ENCODE measurements at regions not wholly inside any gene's neighbourhood (a gene's known extent, or its start where the extent isn't known, plus 50 kb on each side); places are given as distances from the start of the nearest gene placed in this dataset.

GRCh38 chr9:129412814-129413536 is 207.9 kb downstream of the C9orf50 start:
- TF ChIP-seq CTCF (IDR thresholded peaks at IDR 0.05) (peak in 2 of 5 experiments; percentile 20 to 49), EP300 (IDR thresholded peaks at IDR 0.05) (peak in 1 of 2 donors; percentile 53)
